Loucy (cell line): ENCODE measurements at regions not wholly inside any gene's neighbourhood (a gene's known extent, or its start where the extent isn't known, plus 50 kb on each side); places are given as distances from the start of the nearest gene placed in this dataset.

ENCODE experiments used
- CTCF ChIP-seq: fragments of 200-600 bp; sonication (generic); conservative IDR thresholded peaks from 2 replicates; pipeline ENCODE4 v1.5.1; 2014; ENCODE audit warnings: mild to moderate bottlenecking, antibody characterized with exemption, low read length
- EZH2phosphoT487 ChIP-seq: fragments of 200-600 bp; IDR thresholded peaks from 2 replicates; pipeline ENCODE4 v1.6.1; 2018; ENCODE audit warnings: antibody characterized with exemption, mild to moderate bottlenecking, moderate library complexity, borderline replicate concordance

GRCh38 chr22:25453058-25453457, 111.4 kb upstream of the GRK3 start:
- TF ChIP-seq CTCF (no peak), EZH2phosphoT487 (no peak)
